ENCODE measurements at regions not wholly inside any gene's neighbourhood (a gene's known extent, or its start where the extent isn't known, plus 50 kb on each side); places are given as distances from the start of the nearest gene placed in this dataset.

DNA sequence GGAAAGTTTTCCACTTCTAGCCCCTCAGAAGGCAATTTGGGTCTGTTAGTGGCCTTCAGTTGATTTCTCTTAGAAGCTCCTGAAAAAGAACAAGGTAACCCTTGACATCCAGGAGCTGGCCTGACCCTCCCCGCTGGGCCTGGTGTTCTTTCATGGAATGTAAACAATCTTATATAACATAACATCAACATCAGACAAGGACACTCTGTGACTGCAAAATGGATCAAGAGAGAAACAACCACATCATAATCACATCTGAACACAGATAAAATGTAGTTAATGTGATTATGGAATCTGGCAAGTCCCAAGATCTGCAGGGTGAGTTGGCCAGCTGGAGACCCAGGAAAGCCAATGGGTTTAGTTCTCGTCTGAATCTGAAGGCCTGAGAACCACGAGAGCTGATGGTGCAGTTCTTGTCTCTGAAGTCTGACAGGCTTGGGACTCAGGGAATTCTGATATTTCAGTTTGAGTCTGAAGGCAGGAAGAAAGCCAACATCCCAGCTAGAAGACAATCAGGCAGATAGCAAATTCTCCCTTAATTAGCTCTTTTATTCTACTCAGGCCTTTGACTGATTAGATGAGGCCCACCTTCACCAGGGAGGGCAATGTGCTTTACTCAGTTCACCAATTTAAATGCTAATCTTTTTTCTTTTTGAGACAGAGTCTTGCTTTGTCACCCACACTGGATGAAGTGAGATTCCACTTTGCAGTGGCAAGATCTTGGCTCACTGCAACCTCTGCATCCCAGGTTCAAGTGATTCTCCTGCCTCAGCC lies 91.4 kb upstream of the NAMPT start:
- H3K4me3 ChIP-seq (ENCODE audit: low read depth, low read length): no peak overlapping the region
- TF ChIP-seq, protein P1, sequence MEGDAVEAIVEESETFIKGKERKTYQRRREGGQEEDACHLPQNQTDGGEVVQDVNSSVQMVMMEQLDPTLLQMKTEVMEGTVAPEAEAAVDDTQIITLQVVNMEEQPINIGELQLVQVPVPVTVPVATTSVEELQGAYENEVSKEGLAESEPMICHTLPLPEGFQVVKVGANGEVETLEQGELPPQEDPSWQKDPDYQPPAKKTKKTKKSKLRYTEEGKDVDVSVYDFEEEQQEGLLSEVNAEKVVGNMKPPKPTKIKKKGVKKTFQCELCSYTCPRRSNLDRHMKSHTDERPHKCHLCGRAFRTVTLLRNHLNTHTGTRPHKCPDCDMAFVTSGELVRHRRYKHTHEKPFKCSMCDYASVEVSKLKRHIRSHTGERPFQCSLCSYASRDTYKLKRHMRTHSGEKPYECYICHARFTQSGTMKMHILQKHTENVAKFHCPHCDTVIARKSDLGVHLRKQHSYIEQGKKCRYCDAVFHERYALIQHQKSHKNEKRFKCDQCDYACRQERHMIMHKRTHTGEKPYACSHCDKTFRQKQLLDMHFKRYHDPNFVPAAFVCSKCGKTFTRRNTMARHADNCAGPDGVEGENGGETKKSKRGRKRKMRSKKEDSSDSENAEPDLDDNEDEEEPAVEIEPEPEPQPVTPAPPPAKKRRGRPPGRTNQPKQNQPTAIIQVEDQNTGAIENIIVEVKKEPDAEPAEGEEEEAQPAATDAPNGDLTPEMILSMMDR (conservative IDR thresholded peaks at IDR 0.05; ENCODE audit: low read depth, low read length): no peak
- DNase-seq (ENCODE audit: low read depth): peak; percentile 71

DNA sequence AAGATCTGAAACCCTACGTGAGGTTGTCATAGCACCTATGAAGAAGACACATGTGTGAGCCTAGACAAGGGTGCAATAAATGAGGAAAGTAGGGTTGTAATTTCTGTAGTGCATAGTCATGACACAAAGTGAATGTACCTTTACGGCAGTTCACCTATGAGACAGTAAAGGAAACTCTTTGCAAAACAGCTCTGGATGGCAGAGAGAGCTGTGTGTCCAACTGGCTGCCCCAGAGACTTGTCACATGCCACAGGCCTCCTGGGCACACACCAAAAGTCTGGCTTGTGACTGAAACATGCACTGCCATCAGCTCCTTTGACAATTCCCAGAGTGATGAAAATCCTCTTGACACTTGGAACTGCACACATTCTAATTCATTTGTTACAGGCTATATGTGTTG lies 90.7 kb upstream of the NAMPT start:
- H3K4me3 ChIP-seq (ENCODE audit: low read depth, low read length): no peak overlapping the region
- TF ChIP-seq, protein P1 (conservative IDR thresholded peaks at IDR 0.05; ENCODE audit: low read depth, low read length): no peak
- no peak for DNase-seq (ENCODE audit: low read depth)

DNA sequence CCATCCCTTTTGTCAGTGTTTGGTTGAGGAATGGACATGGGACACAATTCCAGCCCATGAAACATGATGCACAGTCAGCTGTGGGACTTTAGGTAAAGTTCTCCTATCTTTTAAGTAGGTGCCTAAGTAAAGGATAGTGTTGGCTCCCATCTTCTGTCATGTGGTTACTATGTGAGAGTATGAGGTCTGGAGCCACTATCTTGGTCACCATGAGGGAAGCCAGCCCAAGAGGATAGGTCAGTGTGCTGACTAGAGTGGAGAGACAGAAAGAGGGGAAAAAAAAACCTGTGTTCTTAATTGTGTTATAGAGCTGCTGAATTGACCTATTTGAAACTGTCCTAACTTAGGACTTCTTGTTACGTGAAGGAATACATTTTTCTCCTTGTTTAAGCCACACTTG lies 89.7 kb upstream of the NAMPT start:
- DNase-seq (ENCODE audit: low read depth): no peak
- H3K4me3 ChIP-seq (ENCODE audit: low read depth, low read length): no peak overlapping the region
- TF ChIP-seq, protein P1 (conservative IDR thresholded peaks at IDR 0.05; ENCODE audit: low read depth, low read length): no peak

- no peak for DNase-seq (ENCODE audit: low read depth)
- H3K4me3 ChIP-seq (ENCODE audit: low read depth, low read length): no peak overlapping the region
- TF ChIP-seq, protein P1 (conservative IDR thresholded peaks at IDR 0.05; ENCODE audit: low read depth, low read length): no peak
Observed at GRCh38 chr7:106372595-106373318, 88.0 kb upstream of the NAMPT start.

GRCh38 chr7:106372126-106372525 lies 87.3 kb upstream of the NAMPT start:
- TF ChIP-seq, protein P1 (conservative IDR thresholded peaks at IDR 0.05; ENCODE audit: low read depth, low read length): no peak
- no peak for DNase-seq (ENCODE audit: low read depth)
- no peak overlapping the region for H3K4me3 ChIP-seq (ENCODE audit: low read depth, low read length)

DNA sequence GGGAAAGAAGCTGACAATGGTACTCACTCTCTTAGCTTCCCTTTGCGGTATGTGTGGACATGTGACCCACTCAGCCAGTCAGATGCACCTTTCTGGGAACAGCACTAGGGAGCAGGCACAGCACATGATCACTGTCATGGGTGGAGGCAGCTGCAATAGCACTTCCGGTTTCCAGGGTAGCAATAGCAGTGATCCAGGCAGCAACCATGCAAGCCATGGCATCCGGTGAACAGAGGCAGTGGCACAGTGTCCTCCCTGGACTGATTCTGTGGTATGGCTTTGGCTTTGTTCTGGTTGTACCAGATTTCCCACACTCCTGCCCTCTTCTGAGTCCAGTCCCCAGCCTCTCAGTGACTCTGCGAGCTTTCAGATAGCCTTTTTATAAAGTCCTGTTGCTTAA lies 86.8 kb upstream of the NAMPT start:
- H3K4me3 ChIP-seq (ENCODE audit: low read depth, low read length): no peak overlapping the region
- TF ChIP-seq, protein P1 (conservative IDR thresholded peaks at IDR 0.05; ENCODE audit: low read depth, low read length): no peak
- DNase-seq (ENCODE audit: low read depth): no peak
